ENCODE measurements at regions not wholly inside any gene's neighbourhood (a gene's known extent, or its start where the extent isn't known, plus 50 kb on each side); places are given as distances from the start of the nearest gene placed in this dataset.

GRCh38 chr20:60064554-60065196 lies 106.5 kb downstream of the CDH26 start:
- Histone ChIP-seq H3K4me3 (no peak overlapping the region), H3K27ac (no peak overlapping the region), H3K9me3 (no peaks in the 10 kb centered on the region), H3K4me1 (peaks cover 0 to 27% (median 10%) of the 10 kb centered on the region in 4 donors), H3K27me3 (peaks cover 0 to 24% (median 0%) of the 10 kb centered on the region in 3 donors), H3K36me3 (no peaks in the 10 kb centered on the region)
- TF ChIP-seq POLR2A (IDR thresholded peaks at IDR 0.05) (no peak), EP300 (IDR thresholded peaks at IDR 0.05) (no peak), POLR2AphosphoS5 (IDR thresholded peaks at IDR 0.05) (no peak), CTCF (IDR thresholded peaks at IDR 0.05) (no peak)
- DNase-seq, result no peak
- intact Hi-C loops (cut with DNase I; ENCODE audit: low total_unique reads), result no loop called here
- 65 to 79% (median 72%) methylated on average over 4 of the region's 4 CpGs for WGBS, 5 donors

DNA sequence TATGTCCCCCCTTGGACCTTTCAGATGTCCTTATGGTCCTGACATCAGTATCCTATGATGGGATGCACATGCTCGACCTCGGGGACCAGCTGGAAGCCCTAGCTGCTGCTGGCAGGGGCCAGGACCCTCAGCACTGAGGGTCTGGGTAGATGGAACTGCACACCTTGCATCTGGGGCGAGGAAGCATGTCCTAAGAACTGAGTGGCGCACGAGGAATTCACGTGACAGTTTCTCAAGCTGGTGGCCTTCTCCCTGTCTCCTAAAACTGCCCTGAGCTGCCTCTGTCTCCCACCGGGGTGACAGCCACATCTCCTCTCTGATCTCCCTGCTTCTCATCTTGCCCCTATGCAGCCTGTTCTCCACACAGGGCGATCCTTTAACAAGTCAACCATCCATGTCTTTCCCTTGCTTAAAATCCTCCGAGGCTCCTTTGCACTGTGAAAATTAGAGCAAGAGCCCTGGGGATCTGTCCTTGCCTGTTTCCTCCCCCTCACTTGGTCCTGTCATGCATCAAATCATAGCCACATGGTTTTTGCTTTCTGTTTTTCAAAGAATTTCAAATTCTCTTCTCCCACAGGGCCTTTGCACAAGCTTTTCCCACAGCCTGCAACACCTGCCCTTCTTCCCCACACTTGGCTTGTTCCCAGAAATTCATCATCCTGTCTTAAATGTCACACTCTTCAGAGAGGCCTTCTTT lies 107.7 kb downstream of the CDH26 start:
- no peak for DNase-seq
- intact Hi-C loops (cut with DNase I; ENCODE audit: low total_unique reads), result no loop called here
- no peak overlapping the region for H3K27ac ChIP-seq
- no peak overlapping the region for H3K4me3 ChIP-seq
- TF ChIP-seq POLR2AphosphoS5 (IDR thresholded peaks at IDR 0.05) (no peak), CTCF (IDR thresholded peaks at IDR 0.05) (no peak), EP300 (IDR thresholded peaks at IDR 0.05) (no peak)
- H3K36me3 ChIP-seq, result no peaks in the 10 kb centered on the region
- no peaks in the 10 kb centered on the region for H3K9me3 ChIP-seq
- peaks cover 0 to 34% (median 0%) of the 10 kb centered on the region in 3 donors for H3K27me3 ChIP-seq
- H3K4me1 ChIP-seq, result peaks cover 0 to 19% (median 8%) of the 10 kb centered on the region in 4 donors
- 84 to 93% (median 89%) methylated on average over 9 of the region's 9 CpGs for WGBS, 5 donors

- peaks cover 0 to 34% (median 0%) of the 10 kb centered on the region in 3 donors for H3K27me3 ChIP-seq
- no peak for DNase-seq
- no peaks in the 10 kb centered on the region for H3K9me3 ChIP-seq
- WGBS, 5 donors, result 40 to 57% (median 53%) methylated on average over 7 of the region's 7 CpGs
- intact Hi-C loops (cut with DNase I; ENCODE audit: low total_unique reads), result no loop called here
- no peak overlapping the region for H3K27ac ChIP-seq
- H3K36me3 ChIP-seq, result no peaks in the 10 kb centered on the region
- TF ChIP-seq EP300 (IDR thresholded peaks at IDR 0.05) (no peak), POLR2A (IDR thresholded peaks at IDR 0.05) (no peak), POLR2AphosphoS5 (IDR thresholded peaks at IDR 0.05) (no peak), CTCF (IDR thresholded peaks at IDR 0.05) (no peak)
- no peak overlapping the region for H3K4me3 ChIP-seq
- H3K4me1 ChIP-seq, result peaks cover 0 to 19% (median 8%) of the 10 kb centered on the region in 4 donors
Observed at GRCh38 chr20:60066438-60066823, 108.2 kb downstream of the CDH26 start.

GRCh38 chr20:60068509-60068908 lies 110.3 kb downstream of the CDH26 start:
- H3K9me3 ChIP-seq, result peaks cover 0 to 6% (median 2%) of the 10 kb centered on the region in 4 donors
- H3K4me1 ChIP-seq, result peaks cover 0 to 4% (median 1%) of the 10 kb centered on the region in 4 donors
- peaks cover 0 to 34% (median 0%) of the 10 kb centered on the region in 3 donors for H3K27me3 ChIP-seq
- H3K36me3 ChIP-seq, result no peaks in the 10 kb centered on the region
- H3K4me3 ChIP-seq, result no peak overlapping the region
- WGBS, 5 donors, result 83 to 87% (median 86%) methylated on average over 8 of the region's 8 CpGs
- intact Hi-C loops (cut with DNase I; ENCODE audit: low total_unique reads), result no loop called here
- TF ChIP-seq EP300 (IDR thresholded peaks at IDR 0.05) (no peak), POLR2AphosphoS5 (IDR thresholded peaks at IDR 0.05) (no peak), POLR2A (IDR thresholded peaks at IDR 0.05) (no peak), CTCF (IDR thresholded peaks at IDR 0.05) (no peak)
- H3K27ac ChIP-seq, result no peak overlapping the region
- DNase-seq, result no peak

All from stomach (tissue), 8 donors.